ENCODE measurements at regions not wholly inside any gene's neighbourhood (a gene's known extent, or its start where the extent isn't known, plus 50 kb on each side); places are given as distances from the start of the nearest gene placed in this dataset.

DNA sequence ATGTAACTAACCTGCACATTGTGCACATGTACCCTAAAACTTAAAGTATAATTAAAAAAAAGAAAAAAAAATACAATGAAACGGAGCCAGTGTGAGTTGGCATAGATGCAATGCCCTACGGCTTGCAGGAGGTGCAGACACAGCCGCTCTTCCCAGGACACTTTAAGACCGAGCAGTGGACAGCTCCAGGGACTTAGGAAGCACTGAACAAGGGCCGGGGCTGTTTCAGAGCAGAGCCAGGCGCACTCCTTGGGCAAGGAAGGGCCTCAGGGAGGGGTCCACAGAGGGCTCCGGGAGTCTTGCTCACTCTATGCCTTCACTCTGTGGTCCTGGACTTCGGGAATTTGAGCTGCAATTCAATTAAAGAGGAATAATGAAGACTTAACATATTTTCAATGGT lies 355.3 kb downstream of the TCERG1L start:
- WGBS, 5 donors, result 71 to 76% (median 73%) methylated on average over 8 of the region's 8 CpGs
- intact Hi-C loops (cut with DNase I; ENCODE audit: low total_unique reads), result no loop called here
- no peak for DNase-seq
- Histone ChIP-seq H3K4me3 (no peak overlapping the region), H3K27me3 (replicated peaks in 1 of 7) (peaks cover 0 to 6% (median 0%) of the 10 kb centered on the region in 7 donors), H3K36me3 (no peaks in the 10 kb centered on the region), H3K9me3 (no peaks in the 10 kb centered on the region), H3K27ac (no peak overlapping the region), H3K4me1 (no peaks in the 10 kb centered on the region)
- TF ChIP-seq CTCF (IDR thresholded peaks at IDR 0.05 in 8 of 11, conservative IDR thresholded peaks at IDR 0.05 in 3 of 11) (no peak), POLR2A (IDR thresholded peaks at IDR 0.05) (no peak), POLR2AphosphoS5 (IDR thresholded peaks at IDR 0.05) (no peak)

DNA sequence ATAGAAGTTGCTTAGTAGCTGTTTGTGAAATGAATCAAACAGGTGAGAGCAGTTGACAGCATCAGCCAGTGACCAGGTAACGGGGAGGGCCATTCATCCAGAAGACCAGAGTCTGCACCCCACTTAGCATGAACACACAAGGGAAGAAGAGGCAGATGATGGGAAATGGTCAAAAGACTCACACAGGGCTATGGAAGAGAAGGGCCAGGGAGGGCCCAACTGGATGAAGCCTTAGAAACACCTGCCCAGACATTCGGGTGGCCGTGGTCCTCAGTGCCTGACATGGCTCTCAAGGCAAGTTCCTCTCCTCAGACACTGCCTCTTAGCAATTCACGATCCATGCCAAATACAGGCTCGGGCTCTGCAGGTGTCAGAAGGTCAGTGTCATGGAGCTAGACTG lies 354.1 kb downstream of the TCERG1L start:
- WGBS, 5 donors, result 53 to 82% (median 77%) methylated on average over 5 of the region's 5 CpGs
- Histone ChIP-seq H3K9me3 (no peaks in the 10 kb centered on the region), H3K36me3 (no peaks in the 10 kb centered on the region), H3K4me1 (no peaks in the 10 kb centered on the region), H3K27ac (no peak overlapping the region), H3K27me3 (replicated peaks in 1 of 7) (peaks cover 0 to 12% (median 0%) of the 10 kb centered on the region in 7 donors), H3K4me3 (no peak overlapping the region)
- intact Hi-C loops (cut with DNase I; ENCODE audit: low total_unique reads), result no loop called here
- DNase-seq, result no peak
- TF ChIP-seq POLR2AphosphoS5 (IDR thresholded peaks at IDR 0.05) (no peak), CTCF (IDR thresholded peaks at IDR 0.05 in 8 of 11, conservative IDR thresholded peaks at IDR 0.05 in 3 of 11) (no peak), POLR2A (IDR thresholded peaks at IDR 0.05) (no peak)

GRCh38 chr10:130958003-130958402 lies 353.5 kb downstream of the TCERG1L start:
- TF ChIP-seq POLR2AphosphoS5 (IDR thresholded peaks at IDR 0.05) (no peak), CTCF (IDR thresholded peaks at IDR 0.05 in 8 of 11, conservative IDR thresholded peaks at IDR 0.05 in 3 of 11) (no peak), POLR2A (IDR thresholded peaks at IDR 0.05) (no peak)
- H3K27me3 ChIP-seq (replicated peaks in 1 of 7), result peaks cover 0 to 12% (median 0%) of the 10 kb centered on the region in 7 donors
- H3K36me3 ChIP-seq, result no peaks in the 10 kb centered on the region
- 72 to 77% (median 74%) methylated on average over 6 of the region's 6 CpGs for WGBS, 5 donors
- no peak overlapping the region for H3K4me3 ChIP-seq
- no peaks in the 10 kb centered on the region for H3K4me1 ChIP-seq
- H3K27ac ChIP-seq, result no peak overlapping the region
- H3K9me3 ChIP-seq, result no peaks in the 10 kb centered on the region
- intact Hi-C loops (cut with DNase I; ENCODE audit: low total_unique reads), result no loop called here
- DNase-seq, result no peak

DNA sequence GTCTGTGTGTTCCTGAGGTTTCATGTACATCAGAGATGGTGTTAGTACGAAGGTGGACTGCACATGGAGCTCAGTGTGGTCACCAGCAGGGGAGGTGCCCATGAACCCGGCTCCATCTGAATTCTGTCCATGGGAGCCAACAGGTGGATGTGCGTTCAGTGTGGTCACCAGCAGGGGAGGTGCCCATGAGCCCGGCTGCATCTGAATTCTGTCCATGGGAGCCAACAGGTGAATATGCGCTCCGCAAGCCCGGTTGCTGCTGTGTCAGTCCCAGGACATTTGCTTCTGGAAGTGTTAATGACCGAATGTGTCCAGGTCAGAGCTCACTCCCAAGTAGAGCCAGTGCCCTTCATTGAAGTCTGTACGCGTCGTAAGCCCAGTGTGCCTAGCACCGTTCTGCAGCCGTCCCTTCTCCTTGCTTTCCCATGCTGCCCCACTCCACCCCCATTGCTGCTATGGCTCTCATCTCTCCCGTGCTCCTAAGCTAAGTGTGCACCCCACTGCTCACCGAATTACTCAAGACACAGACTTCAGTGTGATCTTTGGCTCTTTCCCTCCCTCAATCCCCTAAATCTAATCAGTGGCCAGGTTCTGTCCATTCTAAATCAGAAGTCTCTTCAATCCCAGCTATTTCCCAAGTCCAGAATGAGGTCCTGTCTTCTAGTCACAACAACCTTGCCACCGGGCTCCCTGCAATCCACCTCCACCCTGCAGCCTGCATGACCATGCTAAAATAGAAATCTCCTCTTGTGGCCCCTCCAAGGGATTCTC lies 352.4 kb downstream of the TCERG1L start:
- no peak for DNase-seq
- H3K4me1 ChIP-seq, result no peaks in the 10 kb centered on the region
- WGBS, 5 donors, result 82 to 93% (median 87%) methylated on average over 10 to 16 of the region's 16 CpGs
- H3K27me3 ChIP-seq (replicated peaks in 1 of 7), result peaks cover 0 to 12% (median 0%) of the 10 kb centered on the region in 7 donors
- H3K27ac ChIP-seq, result no peak overlapping the region
- intact Hi-C loops (cut with DNase I; ENCODE audit: low total_unique reads), result no loop called here
- H3K4me3 ChIP-seq, result no peak overlapping the region
- H3K9me3 ChIP-seq, result no peaks in the 10 kb centered on the region
- no peaks in the 10 kb centered on the region for H3K36me3 ChIP-seq
- TF ChIP-seq POLR2AphosphoS5 (IDR thresholded peaks at IDR 0.05) (no peak), CTCF (IDR thresholded peaks at IDR 0.05 in 8 of 11, conservative IDR thresholded peaks at IDR 0.05 in 3 of 11) (no peak), POLR2A (IDR thresholded peaks at IDR 0.05) (no peak)
